Left lung (tissue), 4 donors: ENCODE measurements at regions not wholly inside any gene's neighbourhood (a gene's known extent, or its start where the extent isn't known, plus 50 kb on each side); places are given as distances from the start of the nearest gene placed in this dataset.

Source experiments
- ATAC-seq: fragments of 200-7000 bp; cut with Tn5 transposase; one replicate; pipeline ENCODE4 v1.9.1; 2020; ENCODE audit warnings: moderate library complexity
- DNase-seq, 4 donors: peaks; one replicate each; pipeline ENCODE4 v3.0.0-alpha.2; 2013 to 2020
- H3K27ac ChIP-seq, 2 donors: fragments of 200-600 bp; sonication (generic) in 1 of 2; one replicate each; pipeline versions ENCODE4 v1.5.0 to v1.8.0; 2020 to 2021
- H3K27me3 ChIP-seq, 2 donors: fragments of 200-600 bp; sonication (generic) in 1 of 2; one replicate each; pipeline versions ENCODE4 v1.5.0 to v1.8.0; 2020 to 2021
- H3K36me3 ChIP-seq, 2 donors: fragments of 200-600 bp; sonication (generic) in 1 of 2; one replicate each; pipeline versions ENCODE4 v1.5.0 to v1.8.0; 2020 to 2021
- H3K4me1 ChIP-seq, 2 donors: fragments of 200-600 bp; one replicate each; pipeline ENCODE4 v1.8.0; 2021
- H3K4me3 ChIP-seq, 2 donors: fragments of 200-600 bp; sonication (generic) in 1 of 2; one replicate each; pipeline versions ENCODE4 v1.5.0 to v1.8.0; 2020 to 2021; ENCODE audit warnings: mild to moderate bottlenecking in 1 of 2
- H3K9me3 ChIP-seq, 2 donors: fragments of 200-600 bp; sonication (generic) in 1 of 2; one replicate each; pipeline versions ENCODE4 v1.5.0 to v1.8.0; 2020 to 2021
- intact Hi-C, 2 donors: fragments of 100-400 bp; cut with DNase I; formaldehyde crosslinking; loops; one replicate each; pipeline versions ENCODE4 v1.11.2 to v1.14.2; 2022
- TF ChIP-seq, protein P1 (sequence below), 2 donors: fragments of 200-600 bp; sonication (generic) in 1 of 2; IDR thresholded peaks; one replicate each; pipeline versions ENCODE4 v1.5.0 to v1.8.0; 2021; ENCODE audit warnings: antibody characterized with exemption in 2 of 2
- donor health status: DM: no; HTN: yes; CAD: no.
- donor health status: DM: no; HTN: no; CAD: no.

DNA sequence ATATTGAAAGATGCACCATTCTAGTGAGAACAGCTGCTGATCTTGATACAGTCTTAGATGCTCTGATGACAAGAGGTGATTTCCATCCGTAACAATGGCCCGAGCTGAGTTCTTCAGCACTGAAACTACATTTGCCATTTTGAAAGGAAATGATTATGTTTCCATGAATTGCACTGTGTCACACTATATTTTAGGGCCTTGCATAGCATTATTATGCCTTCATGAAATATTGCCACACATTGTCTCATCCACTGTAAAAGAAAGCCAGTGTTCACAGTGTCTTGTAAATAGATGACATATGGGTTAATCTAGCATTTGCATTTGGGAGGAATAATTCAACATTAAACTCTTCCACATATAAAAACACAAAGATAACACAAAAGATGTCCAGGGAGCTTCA, 438.3 kb upstream of the PSMD7 start:
- H3K27me3 ChIP-seq: no peaks in the 10 kb centered on the region
- no peak for ATAC-seq
- H3K4me1 ChIP-seq: no peaks in the 10 kb centered on the region
- DNase-seq: no peak
- H3K4me3 ChIP-seq: no peak overlapping the region
- H3K27ac ChIP-seq: no peak overlapping the region
- intact Hi-C loops: no loop called here
- TF ChIP-seq, protein P1, sequence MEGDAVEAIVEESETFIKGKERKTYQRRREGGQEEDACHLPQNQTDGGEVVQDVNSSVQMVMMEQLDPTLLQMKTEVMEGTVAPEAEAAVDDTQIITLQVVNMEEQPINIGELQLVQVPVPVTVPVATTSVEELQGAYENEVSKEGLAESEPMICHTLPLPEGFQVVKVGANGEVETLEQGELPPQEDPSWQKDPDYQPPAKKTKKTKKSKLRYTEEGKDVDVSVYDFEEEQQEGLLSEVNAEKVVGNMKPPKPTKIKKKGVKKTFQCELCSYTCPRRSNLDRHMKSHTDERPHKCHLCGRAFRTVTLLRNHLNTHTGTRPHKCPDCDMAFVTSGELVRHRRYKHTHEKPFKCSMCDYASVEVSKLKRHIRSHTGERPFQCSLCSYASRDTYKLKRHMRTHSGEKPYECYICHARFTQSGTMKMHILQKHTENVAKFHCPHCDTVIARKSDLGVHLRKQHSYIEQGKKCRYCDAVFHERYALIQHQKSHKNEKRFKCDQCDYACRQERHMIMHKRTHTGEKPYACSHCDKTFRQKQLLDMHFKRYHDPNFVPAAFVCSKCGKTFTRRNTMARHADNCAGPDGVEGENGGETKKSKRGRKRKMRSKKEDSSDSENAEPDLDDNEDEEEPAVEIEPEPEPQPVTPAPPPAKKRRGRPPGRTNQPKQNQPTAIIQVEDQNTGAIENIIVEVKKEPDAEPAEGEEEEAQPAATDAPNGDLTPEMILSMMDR (IDR thresholded peaks at IDR 0.05): no peak
- H3K9me3 ChIP-seq: no peaks in the 10 kb centered on the region
- no peaks in the 10 kb centered on the region for H3K36me3 ChIP-seq

DNA sequence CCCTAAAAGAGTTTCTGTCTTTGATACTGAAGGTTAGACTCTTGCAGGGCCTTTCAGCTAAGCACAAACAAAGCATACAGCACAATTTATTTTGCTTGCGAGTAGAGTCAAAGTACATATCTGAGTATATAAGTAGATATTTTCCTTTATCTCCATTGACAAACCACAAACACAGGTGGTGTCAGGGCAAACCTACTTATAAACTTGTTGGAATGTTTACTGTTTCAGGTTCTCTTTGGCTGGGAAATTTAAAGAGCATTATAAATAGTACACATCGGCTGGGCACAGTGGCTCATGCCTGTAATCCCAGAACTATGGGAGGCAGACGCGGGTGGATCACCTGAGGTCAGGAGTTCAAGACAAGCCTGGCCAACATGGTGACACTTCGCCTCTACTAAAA, 442.6 kb upstream of the PSMD7 start:
- H3K9me3 ChIP-seq: no peaks in the 10 kb centered on the region
- no peak overlapping the region for H3K4me3 ChIP-seq
- ATAC-seq (no peak), DNase-seq (no peak)
- no peaks in the 10 kb centered on the region for H3K4me1 ChIP-seq
- H3K27ac ChIP-seq: no peak overlapping the region
- intact Hi-C loops: no loop called here
- no peaks in the 10 kb centered on the region for H3K36me3 ChIP-seq
- TF ChIP-seq, protein P1 (IDR thresholded peaks at IDR 0.05): no peak
- H3K27me3 ChIP-seq: no peaks in the 10 kb centered on the region

DNA sequence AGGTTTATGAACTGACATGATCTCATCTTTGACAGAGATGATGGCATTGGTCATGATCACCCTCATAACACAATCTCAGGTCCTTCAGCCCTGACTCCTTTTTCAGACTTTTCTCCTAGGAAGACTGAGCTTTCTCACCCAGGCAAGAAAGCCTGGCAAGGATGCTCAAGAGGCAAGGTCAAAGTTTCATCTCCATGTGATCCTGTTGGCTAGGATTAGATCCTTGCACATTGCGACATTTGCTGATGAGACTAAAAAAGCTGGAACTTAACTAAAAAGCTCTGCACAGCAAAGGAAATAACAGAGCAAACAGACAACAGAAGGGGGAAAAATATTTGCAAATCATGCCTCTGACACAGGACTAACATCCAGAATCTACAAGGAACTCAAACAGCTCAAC, 444.1 kb upstream of the PSMD7 start:
- Histone ChIP-seq H3K4me1 (no peaks in the 10 kb centered on the region), H3K36me3 (no peaks in the 10 kb centered on the region), H3K27ac (no peak overlapping the region), H3K27me3 (no peaks in the 10 kb centered on the region), H3K9me3 (no peaks in the 10 kb centered on the region), H3K4me3 (no peak overlapping the region)
- TF ChIP-seq, protein P1 (IDR thresholded peaks at IDR 0.05): no peak
- ATAC-seq (no peak), DNase-seq (peak in 1 of 4 donors; percentile 54)
- intact Hi-C loops: no loop called here

DNA sequence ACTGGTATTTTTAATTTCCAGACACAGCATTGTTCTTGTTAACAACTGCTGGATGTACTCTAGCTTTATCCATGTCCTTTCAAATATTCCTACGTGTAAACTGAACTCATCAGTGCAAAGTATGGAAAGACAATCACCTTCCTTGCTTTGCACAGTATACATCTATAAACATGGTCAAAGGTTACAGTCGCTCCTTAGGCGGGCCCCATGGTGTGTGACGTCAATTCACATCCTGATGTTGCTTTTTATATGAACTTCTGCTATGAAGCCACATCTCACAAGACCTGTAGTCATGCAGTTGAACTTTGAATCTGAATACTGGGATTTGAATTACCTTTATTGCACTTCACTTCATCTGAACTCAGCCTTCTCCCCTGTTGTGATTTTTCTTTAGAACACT, 447.6 kb upstream of the PSMD7 start:
- no peaks in the 10 kb centered on the region for H3K9me3 ChIP-seq
- H3K4me3 ChIP-seq: no peak overlapping the region
- no peaks in the 10 kb centered on the region for H3K27me3 ChIP-seq
- ATAC-seq (no peak), DNase-seq (no peak)
- H3K4me1 ChIP-seq: no peaks in the 10 kb centered on the region
- H3K27ac ChIP-seq: no peak overlapping the region
- H3K36me3 ChIP-seq: no peaks in the 10 kb centered on the region
- TF ChIP-seq, protein P1 (IDR thresholded peaks at IDR 0.05): no peak
- intact Hi-C loops: no loop called here

DNA sequence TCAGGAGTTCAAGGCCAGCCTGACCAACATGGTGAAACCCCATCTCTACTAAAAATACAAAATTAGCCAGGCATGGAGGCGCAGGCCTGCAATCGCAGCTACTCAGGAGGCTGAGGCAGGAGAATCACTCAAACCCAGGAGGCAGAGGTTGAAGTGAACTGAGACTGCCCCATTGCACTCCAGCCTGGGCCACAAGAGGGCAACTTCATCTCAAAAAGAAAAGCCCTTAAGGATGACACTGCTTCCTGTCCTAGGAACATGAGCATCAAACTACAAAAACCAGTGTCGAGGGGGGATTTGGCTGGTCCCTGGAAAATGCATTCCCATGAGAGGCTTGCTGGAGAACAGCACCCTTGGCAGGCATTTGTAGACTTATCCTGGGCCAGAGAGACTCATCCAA, 449.5 kb upstream of the PSMD7 start:
- H3K4me3 ChIP-seq: no peak overlapping the region
- no peaks in the 10 kb centered on the region for H3K27me3 ChIP-seq
- ATAC-seq (no peak), DNase-seq (no peak)
- intact Hi-C loops: no loop called here
- H3K9me3 ChIP-seq: no peaks in the 10 kb centered on the region
- no peaks in the 10 kb centered on the region for H3K36me3 ChIP-seq
- TF ChIP-seq, protein P1 (IDR thresholded peaks at IDR 0.05): no peak
- H3K4me1 ChIP-seq: no peaks in the 10 kb centered on the region
- no peak overlapping the region for H3K27ac ChIP-seq
